Testis (tissue), 2 donors: ENCODE measurements at regions not wholly inside any gene's neighbourhood (a gene's known extent, or its start where the extent isn't known, plus 50 kb on each side); places are given as distances from the start of the nearest gene placed in this dataset.

ENCODE experiments used
- DNase-seq: peaks from one replicate; pipeline ENCODE4 v3.0.0-alpha.2; 2019
- H3K27ac ChIP-seq, 2 donors: fragments of 200-600 bp; sonication (generic); one replicate each; pipeline ENCODE4 v1.5.1; 2019
- H3K27me3 ChIP-seq: fragments of 200-600 bp; sonication (generic); one replicate; pipeline ENCODE4 v1.5.1; 2019
- H3K36me3 ChIP-seq: fragments of 200-600 bp; sonication (generic); one replicate; pipeline ENCODE4 v1.5.1; 2017; ENCODE audit warnings: low read depth; ENCODE audit errors: missing control alignments
- H3K4me1 ChIP-seq: fragments of 200-600 bp; sonication (generic); one replicate; pipeline ENCODE4 v1.5.1; 2019
- H3K4me3 ChIP-seq, 2 donors: fragments of 200-600 bp; sonication (generic); one replicate each; pipeline ENCODE4 v1.5.1; 2017 to 2019
- H3K9me3 ChIP-seq: fragments of 200-600 bp; sonication (generic); one replicate; pipeline ENCODE4 v1.5.1; 2017
- POLR2A ChIP-seq: fragments of 450-650 bp; IDR thresholded peaks from one replicate; pipeline ENCODE4 v1.6.1; 2017; ENCODE audit warnings: antibody characterized with exemption, mild to moderate bottlenecking, moderate library complexity
- WGBS, 2 donors: methylation state at CpG; one replicate each; pipeline ENCODE4 v1.1.5; 2018; 5-methylcytosine and 5-hydroxymethylcytosine counted together
- intact Hi-C: fragments of 100-400 bp; cut with DNase I; formaldehyde crosslinking; loops from one replicate; pipeline ENCODE4 v1.15.1; 2023; ENCODE audit warnings: low total_unique reads
- TF ChIP-seq, protein P1 (sequence below), 3 experiments: fragments of 450-650 bp in 2 of 3; fragments of 200-600 bp in 1 of 3; sonication (generic) in 1 of 3; IDR thresholded peaks; one replicate each; pipeline ENCODE4 v1.5.1; 2016 to 2019; ENCODE audit warnings: antibody characterized with exemption in 3 of 3, mild to moderate bottlenecking in 2 of 3, moderate library complexity in 1 of 3

GRCh38 chr15:78695854-78696253 lies 54.8 kb upstream of the CHRNB4 start:
- intact Hi-C loops, result no loop called here
- no peaks in the 10 kb centered on the region for H3K36me3 ChIP-seq
- no peak overlapping the region for H3K4me3 ChIP-seq
- no peak for TF ChIP-seq POLR2A
- TF ChIP-seq, protein P1, sequence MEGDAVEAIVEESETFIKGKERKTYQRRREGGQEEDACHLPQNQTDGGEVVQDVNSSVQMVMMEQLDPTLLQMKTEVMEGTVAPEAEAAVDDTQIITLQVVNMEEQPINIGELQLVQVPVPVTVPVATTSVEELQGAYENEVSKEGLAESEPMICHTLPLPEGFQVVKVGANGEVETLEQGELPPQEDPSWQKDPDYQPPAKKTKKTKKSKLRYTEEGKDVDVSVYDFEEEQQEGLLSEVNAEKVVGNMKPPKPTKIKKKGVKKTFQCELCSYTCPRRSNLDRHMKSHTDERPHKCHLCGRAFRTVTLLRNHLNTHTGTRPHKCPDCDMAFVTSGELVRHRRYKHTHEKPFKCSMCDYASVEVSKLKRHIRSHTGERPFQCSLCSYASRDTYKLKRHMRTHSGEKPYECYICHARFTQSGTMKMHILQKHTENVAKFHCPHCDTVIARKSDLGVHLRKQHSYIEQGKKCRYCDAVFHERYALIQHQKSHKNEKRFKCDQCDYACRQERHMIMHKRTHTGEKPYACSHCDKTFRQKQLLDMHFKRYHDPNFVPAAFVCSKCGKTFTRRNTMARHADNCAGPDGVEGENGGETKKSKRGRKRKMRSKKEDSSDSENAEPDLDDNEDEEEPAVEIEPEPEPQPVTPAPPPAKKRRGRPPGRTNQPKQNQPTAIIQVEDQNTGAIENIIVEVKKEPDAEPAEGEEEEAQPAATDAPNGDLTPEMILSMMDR (IDR thresholded peaks at IDR 0.05), result no peak
- no peaks in the 10 kb centered on the region for H3K9me3 ChIP-seq
- H3K27me3 ChIP-seq, result no peaks in the 10 kb centered on the region
- 40 to 52% methylated on average over 3 of the region's 3 CpGs for WGBS, 2 donors
- peak; percentile 74 for DNase-seq
- H3K4me1 ChIP-seq, result peaks cover 8% of the 10 kb centered on the region
- H3K27ac ChIP-seq, result no peak overlapping the region

DNA sequence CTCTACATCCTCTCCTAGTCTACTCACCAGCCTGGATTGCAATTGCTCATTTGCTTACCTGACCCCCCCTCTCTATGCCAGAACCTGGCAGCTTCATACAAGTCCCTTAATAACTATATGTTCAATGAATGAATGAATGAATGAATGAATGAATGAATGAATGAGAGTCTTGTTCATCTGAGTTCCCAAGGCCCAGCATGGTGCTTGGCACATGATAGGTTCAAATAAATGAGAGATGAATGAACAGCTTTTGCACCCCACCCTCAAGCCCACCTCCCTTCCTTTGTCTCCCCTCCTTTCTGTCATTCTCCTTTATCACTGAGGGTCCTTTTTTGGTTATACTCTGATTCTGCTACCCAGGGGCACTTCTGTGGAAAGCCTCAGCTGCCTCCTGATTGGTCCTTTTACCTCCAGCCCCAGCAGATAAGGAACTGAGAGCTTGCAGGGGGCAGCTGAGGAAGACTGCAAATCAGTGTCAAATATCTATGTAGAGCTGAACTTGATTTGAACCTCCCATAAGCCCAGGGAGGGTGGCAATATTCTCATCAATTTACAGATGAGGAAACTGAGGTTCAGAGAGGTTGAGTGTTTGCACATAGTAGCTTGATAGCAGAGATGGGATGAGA lies 54.1 kb upstream of the CHRNB4 start:
- TF ChIP-seq POLR2A, result no peak
- intact Hi-C loops, result no loop called here
- DNase-seq, result no peak
- Histone ChIP-seq H3K9me3 (no peaks in the 10 kb centered on the region), H3K36me3 (no peaks in the 10 kb centered on the region), H3K27me3 (no peaks in the 10 kb centered on the region), H3K27ac (no peak overlapping the region), H3K4me1 (peaks cover 8% of the 10 kb centered on the region), H3K4me3 (no peak overlapping the region)

DNA sequence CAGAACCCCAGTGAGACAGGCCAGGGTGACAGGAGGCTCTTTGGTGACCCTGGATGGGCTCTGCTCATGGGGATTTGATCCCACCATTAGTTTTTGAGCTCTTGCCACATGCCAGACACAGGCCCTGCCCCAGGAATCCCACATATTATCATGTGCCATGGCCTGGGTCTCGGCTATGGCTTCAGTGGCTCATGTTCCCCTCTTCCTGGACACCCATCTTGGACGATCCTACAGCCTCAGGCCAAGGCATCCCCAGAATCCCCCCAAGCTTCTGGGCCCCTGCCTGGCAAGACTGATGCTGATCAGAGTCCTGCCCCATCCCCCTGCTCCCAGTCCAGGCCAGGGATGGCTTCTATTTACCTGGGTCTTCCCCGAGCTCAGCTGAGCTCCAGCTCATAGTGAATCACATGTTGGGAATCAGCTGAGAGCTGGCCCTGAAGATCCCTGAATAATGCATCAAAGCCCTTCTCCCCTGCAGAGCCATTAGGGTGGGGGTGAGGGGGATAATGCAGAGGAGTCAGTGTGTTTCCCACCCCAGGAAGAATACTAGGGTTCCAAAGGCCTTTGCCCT lies 50.9 kb upstream of the CHRNB4 start:
- Histone ChIP-seq H3K36me3 (no peaks in the 10 kb centered on the region), H3K27ac (no peak overlapping the region), H3K4me1 (peaks cover 8% of the 10 kb centered on the region), H3K4me3 (no peak overlapping the region), H3K27me3 (no peaks in the 10 kb centered on the region), H3K9me3 (no peaks in the 10 kb centered on the region)
- intact Hi-C loops, result no loop called here
- WGBS, 2 donors, result 83 to 94% methylated on average over 1 to 3 of the region's 3 CpGs
- DNase-seq, result no peak
- TF ChIP-seq, protein P1 (IDR thresholded peaks at IDR 0.05), result no peak
- TF ChIP-seq POLR2A, result no peak

- intact Hi-C loops, result no loop called here
- no peak overlapping the region for H3K4me3 ChIP-seq
- WGBS, 2 donors, result 66 to 83% methylated on average over 6 to 9 of the region's 9 CpGs
- no peaks in the 10 kb centered on the region for H3K36me3 ChIP-seq
- no peaks in the 10 kb centered on the region for H3K9me3 ChIP-seq
- no peak overlapping the region for H3K27ac ChIP-seq
- peaks cover 8% of the 10 kb centered on the region for H3K4me1 ChIP-seq
- H3K27me3 ChIP-seq, result no peaks in the 10 kb centered on the region
- no peak for DNase-seq
- TF ChIP-seq, protein P1 (IDR thresholded peaks at IDR 0.05), result no peak
- no peak for TF ChIP-seq POLR2A
Observed at GRCh38 chr15:78691167-78691850, 50.3 kb upstream of the CHRNB4 start.
